AG09309 (cell line): ENCODE measurements at regions not wholly inside any gene's neighbourhood (a gene's known extent, or its start where the extent isn't known, plus 50 kb on each side); places are given as distances from the start of the nearest gene placed in this dataset.

ENCODE experiments used
- DNase-seq: peaks from one replicate; pipeline ENCODE4 v3.0.0-alpha.2; 2010; ENCODE audit warnings: low read depth
- H3K4me3 ChIP-seq: 2 replicates; pipeline ENCODE4 v1.5.1; 2011; ENCODE audit warnings: mild to moderate bottlenecking, low read depth, low read length, moderate library complexity; ENCODE audit not compliant: control insufficient read depth
- CTCF ChIP-seq: IDR thresholded peaks from 2 replicates; pipeline ENCODE4 v1.5.1; 2011; ENCODE audit warnings: mild to moderate bottlenecking, low read depth, low read length, inconsistent platforms; ENCODE audit not compliant: insufficient read depth, control insufficient read depth; ENCODE audit errors: missing control alignments

DNA sequence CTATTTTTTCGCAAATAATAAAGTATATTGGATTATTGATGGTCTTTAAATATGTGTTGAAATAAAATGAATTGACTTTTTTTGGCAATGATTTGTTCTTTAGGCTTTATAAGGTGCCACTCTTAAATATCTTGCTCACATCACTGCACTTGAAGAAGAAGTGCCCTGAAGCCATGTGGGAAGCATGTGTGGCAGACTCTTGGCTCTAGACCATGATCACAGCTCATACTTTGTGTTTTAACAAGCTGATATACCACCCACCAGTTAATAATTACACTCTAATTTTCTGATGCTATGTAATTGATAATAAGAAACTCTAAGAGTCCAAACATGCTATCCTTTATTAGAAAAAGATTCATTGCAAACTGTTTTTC, 52.1 kb upstream of the TGFBR2 start:
- DNase-seq, result no peak
- H3K4me3 ChIP-seq, result no peak overlapping the region
- no peak for TF ChIP-seq CTCF

DNA sequence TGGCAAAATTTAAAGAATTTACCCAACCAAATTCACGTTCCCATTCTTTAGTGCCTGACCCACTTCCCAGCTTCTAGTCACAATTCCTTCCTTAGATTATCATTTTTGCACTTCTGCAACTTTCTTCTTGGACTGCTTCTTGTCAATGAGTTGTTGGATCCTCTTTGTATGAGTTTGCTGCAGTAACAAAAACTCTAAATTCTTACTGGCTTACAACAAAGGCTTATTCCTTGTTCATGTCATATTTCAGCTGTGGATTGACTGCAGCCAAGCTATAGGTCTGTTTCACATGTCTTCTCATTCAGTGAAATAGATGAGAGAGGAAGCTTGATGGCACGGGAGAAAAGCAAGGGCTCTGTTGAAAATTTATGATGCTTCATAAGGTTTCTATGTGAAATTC, 50.4 kb upstream of the TGFBR2 start:
- TF ChIP-seq CTCF, result no peak

More for the DNA sequence above, 50.4 kb upstream of the TGFBR2 start:
- DNase-seq, result no peak
- no peak overlapping the region for H3K4me3 ChIP-seq
